SHP77 treated with DMSO at 0.1 percent for 48 hours (cell line): ENCODE measurements at regions not wholly inside any gene's neighbourhood (a gene's known extent, or its start where the extent isn't known, plus 50 kb on each side); places are given as distances from the start of the nearest gene placed in this dataset.
"Not testable (repeated sequence)": the region's sequence is repeated elsewhere in the genome, so short reads cannot be mapped to it uniquely, and the experiment has no call there.

Experiments
- DNase-seq: peaks from one replicate; lab custom pipeline; 2025; lab: John Stamatoyannopoulos, UW

DNA sequence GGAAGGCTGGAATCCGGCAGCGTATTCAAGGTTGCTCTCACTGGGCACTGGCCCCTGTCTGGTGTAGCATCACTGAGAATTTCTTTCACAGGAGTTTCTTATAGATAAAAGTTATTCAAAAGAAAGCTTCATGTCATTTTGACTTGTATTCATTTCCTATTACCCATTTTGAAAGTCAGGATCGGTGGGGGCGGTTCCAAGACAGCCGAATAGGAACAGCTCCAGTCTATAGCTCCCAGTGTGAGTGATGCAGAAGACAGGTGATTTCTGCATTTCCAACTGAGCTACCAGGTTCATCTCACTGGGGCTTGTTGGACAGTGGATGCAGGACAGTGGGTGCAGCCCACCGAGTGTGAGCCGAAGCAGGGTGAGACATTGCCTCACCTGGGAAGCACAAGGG, 51.5 kb upstream of the CDC42EP3 start:
- not testable (repeated sequence) for DNase-seq

DNA sequence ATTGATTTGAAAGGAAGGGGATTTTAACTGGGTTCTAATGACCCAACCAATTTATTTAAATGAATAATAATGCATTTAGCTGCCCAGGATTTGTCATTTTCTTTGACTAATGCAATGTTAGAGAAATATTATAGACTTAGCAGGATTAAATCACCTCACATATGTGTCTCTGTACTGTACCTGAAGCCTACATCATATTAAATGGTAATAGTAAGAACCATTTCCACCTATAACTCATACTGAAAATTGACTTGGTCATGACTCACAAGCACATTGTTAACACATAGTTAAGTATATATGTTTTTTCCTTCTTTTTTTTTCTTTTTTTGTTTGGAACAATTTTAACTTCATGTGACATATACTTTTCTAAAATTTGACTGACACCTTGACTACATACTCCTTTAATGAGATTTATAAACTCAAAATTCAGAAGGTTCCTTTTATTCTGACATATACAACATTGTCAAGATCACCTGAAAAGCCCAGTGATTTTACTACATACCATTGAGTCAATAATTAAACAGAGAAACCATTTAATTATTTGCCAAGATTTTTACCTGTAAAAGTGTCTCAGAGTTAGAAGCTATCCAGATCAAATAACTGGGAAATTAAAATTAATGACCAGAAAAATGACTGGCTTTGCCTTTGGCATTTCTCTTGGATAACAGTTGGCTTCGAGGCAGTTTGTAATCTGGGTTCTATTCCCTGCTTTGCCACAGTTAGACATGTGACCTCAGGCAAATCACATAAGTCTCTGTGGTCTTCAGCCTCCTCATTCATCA, 58.8 kb upstream of the CDC42EP3 start:
- no peak for DNase-seq

DNA sequence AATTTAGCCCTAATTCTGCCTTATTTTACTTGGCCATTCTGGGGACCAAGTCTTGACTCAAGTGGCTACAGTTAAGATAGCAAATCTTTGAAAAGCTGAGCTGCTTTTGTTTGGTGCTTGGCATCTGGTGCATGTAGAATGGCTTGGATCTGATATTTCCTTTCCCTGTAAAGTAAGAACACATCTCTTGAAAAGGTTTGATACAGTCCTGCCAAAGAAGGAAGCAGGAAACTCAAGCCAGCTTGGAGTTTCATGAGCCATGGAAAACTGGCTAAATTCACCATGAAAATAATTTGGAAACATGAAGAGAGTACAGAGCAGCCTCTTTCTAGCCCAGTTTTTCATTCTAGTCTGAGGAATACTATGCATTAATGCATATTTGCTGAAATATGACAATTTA, 61.0 kb upstream of the CDC42EP3 start:
- DNase-seq: not testable (repeated sequence)

DNA sequence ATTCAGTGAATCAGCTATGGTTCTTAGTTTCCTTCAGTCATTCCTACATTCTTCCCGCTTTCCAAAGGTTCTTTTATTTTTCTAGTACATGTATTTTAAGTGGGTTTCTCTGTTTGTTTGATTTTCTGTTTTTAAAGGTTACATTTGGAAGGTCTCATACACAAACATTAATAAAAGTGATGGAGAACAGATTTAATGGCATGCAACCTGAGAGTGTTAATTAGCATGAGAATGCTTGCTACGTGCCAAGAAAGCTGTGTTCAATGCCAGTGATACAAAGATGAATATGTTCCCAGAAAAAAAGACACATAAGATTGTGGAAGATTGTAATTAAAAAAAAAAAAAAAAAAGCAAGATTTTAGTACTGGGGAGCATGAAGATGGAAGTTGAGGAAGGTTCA, 61.8 kb upstream of the CDC42EP3 start:
- DNase-seq: no peak

DNA sequence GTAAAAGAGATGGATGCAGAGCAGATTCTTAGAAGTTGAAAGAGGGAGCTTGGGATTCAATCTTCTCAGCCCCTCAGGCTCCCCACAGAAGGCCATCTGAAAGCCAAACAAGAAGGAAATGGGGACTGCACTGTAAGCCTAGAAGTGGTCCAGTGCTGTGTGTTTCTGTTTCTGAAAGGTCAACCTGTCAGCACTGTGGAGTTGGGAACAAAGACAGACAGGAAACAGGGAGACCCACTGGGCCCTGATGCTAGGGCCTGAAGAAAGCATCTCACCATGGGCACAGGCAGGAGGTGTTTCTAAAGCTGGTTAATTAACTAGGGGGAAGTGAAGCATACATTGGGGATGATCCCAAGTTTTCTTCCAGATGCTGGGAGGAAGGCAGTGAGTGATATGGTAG, 62.5 kb upstream of the CDC42EP3 start:
- not testable (repeated sequence) for DNase-seq

DNA sequence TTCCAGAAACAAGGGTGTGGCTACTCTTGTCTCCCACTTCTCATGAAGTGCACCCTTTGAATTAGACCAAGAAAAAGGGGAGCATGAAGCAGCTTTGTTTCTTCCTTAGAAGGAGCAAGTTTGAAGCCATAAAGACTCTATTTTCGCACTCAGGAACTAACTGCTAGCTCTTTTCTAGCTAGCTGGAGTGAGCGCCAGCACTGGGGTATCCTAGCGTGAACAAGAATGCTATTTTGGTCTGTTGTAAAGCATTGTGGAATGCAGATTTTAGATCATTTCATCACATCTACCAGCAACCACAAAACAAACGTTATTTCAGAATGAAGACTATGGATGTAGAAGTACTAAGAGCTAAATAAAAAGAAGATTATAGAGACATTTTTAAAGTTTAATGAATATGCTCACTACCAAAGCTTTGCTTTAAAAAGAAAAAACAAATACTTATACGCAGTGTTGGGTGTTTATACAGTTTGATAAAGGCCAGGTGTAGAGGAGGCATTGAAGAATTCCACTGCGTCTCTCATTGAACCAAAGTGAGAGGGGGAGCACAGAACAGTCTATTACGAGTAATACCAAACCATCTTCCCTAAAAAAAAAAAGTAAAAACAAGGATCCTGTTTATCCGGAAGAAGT, 63.6 kb upstream of the CDC42EP3 start:
- not testable (repeated sequence) for DNase-seq

DNA sequence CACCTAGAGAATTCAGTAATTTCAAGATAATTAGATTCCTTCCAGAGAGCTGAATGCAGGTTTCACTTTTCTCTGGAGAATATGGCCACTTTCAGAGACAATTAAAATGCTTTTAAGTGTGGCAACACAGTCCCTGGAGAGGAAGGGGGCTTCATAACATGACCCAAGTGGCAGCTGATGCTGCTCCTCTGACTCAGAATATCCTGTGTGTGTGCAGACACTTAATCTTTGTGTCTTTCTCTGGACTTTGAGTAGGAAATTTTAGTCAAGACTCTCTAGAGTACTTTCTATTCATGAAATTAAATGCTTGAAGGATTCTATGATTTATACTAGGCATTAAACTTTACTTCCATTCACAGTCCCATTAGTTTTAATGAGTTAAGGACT, 64.1 kb upstream of the CDC42EP3 start:
- DNase-seq: not testable (repeated sequence)

DNA sequence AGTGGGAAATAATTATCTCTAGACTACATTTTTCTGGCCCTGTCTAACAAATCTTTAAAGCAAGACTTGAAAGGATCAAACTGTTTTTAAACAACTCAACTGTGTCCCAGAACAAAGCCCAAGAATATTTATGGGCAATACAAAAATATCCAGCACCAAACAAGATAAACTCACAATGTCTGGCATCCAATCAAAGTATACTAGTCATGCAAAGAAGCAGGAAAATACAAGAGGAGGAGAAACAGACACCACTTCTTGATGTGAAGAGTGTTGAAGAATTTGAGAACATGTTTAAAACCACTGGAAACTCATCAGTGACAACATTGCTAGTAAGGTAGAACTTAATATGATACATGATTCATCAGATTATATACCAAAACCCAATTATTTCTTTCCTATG, 66.1 kb upstream of the CDC42EP3 start:
- DNase-seq: no peak

DNA sequence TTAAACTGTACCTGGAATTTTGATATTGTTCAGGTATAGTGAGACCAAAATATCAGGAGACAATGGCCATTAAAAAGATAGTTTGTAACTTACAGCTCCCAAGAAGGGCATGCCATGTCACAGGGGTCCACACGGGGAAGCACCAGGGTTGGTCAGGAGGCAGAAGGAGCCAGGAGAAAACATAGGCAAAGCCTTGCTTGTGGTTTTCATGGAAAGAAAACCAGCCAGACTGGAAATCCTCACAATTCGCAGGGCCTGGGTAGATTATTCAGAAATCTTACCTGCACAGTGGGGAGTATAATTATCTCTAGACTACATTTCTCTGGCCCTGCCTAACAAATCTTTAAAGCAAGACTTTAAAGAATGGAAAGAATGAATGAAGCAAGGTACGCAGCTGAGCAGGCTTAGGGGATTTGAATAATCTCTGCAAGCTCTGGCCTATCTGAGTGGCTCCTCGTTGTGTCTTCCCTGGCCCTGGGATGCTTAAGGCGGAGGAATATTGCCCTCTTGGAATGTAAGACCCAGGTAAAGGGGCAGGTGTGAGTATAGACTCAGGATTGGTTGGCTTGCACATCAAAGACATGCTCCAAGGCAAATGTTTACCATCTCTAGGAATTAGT, 66.9 kb upstream of the CDC42EP3 start:
- no peak for DNase-seq

DNA sequence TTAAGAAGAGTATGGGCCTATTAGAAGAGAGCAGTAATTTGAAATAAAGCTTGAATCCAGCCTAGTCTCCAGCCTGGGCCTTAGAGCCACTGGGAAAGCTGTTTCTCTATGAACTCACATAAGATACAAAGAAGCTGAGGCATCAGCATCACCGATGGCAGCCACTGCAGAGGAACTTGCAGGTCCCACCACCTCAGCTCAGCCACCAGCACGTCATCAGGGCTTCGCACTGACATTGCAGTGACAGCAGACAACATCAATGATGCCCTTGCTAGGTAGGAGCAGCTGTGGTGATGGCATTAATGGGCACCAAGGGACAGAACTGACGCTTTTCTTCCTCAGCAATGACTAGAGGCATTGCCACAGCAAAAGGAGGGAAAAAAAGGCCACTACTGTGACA, 67.7 kb upstream of the CDC42EP3 start:
- no peak for DNase-seq

DNA sequence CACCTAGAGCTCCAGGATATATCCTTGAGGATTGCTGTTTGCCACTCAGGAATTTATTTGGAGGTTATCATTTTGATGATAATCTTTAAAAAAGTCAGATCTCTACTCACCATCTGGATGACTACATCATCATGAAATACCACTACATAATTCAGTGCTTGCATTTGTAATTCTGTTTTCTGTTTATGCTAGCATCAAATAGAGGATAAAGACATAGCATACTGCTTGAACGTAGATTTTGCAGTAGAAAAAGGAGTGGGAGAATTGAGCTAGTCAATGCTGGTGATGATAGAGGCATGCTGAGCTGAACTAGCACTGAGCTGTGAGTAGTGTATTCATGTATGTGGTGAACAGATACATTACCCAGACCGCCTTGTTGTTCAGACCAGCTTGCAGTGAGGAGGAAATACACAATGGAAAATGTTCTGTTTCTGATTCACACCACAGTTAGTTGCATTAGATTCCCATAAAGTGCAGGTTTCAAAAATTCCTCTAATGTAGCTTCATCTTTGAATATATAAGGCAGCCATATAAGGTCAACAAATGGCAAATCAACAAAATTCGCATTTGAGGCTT, 68.8 kb upstream of the CDC42EP3 start:
- DNase-seq: no peak

DNA sequence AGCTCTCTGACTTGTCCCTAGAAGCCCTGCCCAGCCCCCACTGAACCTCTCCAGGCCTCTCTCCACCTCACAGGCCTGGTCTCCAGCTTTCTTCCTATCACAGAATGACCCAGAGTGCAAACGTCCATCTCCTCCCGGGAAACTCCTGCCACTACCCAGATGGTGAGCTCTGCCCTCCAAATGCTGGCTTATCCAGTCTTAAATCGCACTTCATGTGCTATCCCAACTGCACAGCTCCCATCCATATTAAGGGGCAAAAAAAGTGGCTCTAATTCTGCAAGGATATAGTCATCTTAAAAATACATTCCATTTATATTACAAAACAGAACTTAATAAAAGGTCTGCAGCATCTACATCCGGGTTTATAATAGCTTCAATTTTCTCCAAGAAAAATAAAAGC, 70.8 kb upstream of the CDC42EP3 start:
- no peak for DNase-seq

DNA sequence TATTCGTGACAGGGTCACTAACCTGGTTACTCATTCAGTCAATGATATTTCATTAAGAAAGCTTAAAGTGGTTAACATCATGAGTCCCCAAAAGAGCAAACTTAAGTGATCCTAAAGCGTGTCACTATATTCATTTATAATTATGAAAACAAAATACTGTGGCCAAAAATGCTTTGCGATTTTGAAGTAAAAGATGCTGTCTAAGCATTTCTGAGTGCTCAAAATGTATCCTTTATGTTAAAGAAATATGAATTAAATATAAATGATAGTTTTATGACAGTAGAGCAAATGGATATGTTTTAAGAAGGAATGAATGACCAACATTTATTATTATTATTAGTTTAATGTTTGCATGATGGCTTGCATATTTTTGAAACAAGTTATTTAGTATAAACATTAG, 72.6 kb upstream of the CDC42EP3 start:
- no peak for DNase-seq

DNA sequence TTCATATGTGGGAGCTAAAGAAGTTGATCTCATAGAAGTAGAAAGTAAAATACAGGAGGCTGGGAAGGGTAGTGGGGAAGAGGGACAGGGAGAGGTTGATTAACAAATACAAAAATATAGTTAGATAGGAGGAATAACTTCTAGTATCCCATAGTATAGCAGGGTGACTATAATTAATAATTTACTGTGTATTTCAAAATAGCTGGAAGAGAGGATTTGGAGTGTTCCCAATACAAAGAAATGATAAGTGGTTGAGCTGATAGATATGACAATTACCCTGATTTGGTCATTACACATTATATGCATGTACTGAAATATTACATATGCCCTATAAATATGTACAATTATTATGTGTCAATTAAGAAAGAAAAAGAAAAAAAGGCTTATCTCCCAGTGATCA, 73.5 kb upstream of the CDC42EP3 start:
- DNase-seq: not testable (repeated sequence)

DNA sequence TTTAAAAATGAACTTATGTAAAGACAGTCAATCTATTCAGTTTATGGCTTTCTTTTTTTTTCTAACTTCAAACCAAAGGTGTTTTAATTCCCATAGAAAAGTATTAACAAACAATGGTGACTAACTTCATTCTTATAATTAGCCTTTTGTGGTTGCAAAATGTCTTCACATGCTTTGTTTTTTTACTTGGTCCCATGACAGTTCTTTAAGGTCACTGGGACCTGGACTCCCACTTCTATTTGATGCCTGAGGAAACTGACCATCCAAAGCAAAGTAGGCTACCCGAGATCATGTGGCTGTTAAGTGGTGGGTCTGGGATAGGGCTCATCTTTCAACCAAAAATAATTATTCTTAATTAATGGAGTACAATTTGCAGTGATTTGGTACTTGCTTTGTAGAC, 74.6 kb upstream of the CDC42EP3 start:
- not testable (repeated sequence) for DNase-seq

DNA sequence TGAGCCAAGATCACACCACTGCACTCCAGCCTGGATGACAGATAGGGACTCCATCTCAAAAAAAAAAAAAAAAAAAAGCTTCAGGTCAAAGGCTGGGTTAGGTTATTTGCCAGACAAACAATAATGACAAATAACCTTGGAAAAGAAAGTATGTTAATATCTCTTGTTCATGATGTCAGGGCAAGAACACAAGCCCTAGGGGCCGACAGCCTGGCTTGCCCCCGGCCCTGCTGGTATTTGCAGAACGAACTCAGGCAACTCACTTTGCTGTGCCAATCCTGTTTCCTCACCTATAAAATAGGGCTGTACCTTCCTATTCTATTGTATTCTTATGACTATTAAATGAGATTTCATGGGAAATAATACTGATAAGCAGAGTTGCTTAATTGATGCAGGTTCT, 75.4 kb upstream of the CDC42EP3 start:
- DNase-seq: no peak

DNA sequence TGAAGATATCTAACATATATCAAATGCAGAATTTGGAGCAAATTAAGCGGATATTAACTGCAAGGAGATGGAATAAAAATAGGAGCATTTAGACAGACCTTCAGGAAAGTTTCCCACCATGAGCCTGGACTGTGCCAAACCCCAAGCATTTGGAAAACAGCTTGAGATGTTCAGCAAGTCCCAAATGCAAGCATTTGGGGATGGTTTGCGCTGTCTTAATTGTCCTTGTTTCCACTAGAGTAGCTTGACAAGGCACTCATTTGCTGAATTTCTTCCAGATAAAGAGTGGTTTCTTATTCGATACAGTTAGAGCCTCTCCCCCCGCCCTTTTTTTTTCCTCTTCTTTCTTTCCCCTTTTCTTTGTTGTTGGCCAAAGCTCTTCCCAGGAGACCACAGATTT, 77.1 kb upstream of the CDC42EP3 start:
- no peak for DNase-seq

DNA sequence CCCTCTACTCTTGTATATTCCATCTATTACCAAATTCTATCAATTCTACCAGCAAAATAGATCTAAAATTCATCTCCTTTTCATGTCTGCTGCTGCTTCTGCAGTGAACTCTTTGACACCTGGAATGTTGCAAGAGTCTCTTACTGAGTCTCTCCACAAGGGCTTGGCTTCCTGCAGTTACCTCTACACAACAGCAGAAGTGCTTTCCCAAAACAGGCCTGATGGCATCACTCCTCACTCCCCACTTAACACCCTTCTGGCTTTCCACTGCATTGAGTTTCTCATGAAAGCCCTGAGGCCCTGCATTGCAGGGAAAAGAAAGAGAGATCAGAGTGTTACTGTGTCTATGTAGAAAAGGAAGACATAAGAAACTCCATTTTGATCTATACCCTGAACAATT, 78.8 kb upstream of the CDC42EP3 start:
- not testable (repeated sequence) for DNase-seq

DNA sequence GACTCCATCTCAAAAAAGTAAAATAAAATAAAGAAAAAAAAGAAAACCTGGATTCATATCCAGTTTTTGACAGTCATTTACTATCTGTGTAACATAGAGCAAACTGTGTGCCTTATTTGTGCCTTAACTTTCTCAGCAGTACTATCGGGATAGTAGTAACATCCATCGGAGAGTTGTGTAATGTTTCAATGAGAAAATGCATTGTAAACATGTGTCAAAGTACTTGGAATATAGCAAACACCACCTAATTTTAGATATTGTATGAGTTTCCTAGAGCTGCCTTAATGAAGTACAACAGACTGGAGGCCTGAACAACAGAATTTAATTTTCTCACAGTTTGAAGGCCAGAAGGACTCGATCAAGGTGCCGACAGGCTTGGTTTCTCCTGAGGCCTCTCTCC, 81.3 kb upstream of the CDC42EP3 start:
- DNase-seq: no peak

DNA sequence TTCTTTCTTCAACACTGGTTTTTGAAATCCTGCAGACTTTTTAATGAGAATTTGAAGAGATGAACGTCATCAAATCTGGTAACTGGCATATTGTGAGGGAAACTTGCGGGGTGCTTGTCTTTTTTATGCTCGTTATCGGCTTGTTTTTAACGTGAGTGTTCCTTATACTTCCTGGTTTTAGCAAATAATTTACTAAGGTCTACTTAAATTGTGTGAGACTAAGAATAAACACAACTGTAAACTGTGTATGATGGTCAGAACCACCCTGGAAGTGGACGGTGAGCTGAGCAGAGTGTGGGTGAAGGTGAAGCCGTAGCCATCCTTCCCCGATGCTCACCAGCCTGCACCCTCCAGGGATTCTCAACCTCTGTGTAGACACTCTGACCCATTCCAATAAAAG, 82.3 kb upstream of the CDC42EP3 start:
- no peak for DNase-seq

DNA sequence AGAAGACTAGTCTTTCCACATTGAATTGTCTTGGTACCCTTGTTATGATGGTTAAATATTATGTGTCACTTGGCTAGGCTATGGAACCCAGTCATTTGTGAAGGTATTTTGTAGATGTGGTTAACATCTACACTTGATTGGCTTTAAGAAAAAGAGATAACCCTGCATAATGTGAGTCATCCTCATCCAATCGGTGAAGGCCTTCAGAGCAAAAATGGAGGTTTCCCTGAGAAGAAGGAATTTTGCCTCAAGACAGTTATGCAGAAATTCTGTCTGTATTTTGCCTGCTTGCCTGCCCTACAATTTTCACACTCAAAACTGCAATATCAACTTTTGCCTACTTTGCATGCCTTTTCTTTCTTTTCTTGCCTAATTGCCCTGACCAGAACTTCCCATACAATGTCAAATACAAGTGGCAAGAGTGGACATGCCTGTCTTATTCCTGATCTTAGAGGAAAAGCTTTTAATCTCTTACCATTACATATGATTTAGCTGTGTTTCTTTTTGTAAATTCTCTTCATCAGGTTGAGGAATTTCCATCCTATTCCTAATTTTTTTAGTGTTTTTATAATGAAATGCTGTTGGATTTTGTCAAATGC, 84.6 kb upstream of the CDC42EP3 start:
- not testable (repeated sequence) for DNase-seq

DNA sequence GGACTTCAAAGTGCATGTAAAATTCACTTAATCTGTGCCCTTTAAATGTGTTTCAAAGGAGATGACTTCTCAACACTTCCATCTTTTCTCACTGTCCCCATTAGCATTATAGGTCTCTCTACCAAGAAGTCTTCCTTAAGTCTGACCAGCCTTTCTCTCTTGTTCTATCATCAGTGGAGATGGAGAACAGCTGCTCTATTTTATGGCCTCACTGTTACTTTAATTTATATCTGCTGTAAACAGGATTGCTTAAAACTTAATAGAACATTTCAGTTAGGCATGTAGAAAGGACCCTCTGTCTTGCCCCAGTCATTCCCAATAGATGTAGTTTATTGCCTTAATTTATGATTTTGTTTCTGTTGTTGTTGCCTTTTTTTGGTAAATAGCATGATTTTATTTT, 86.0 kb upstream of the CDC42EP3 start:
- not testable (repeated sequence) for DNase-seq
